ENCODE measurements at regions not wholly inside any gene's neighbourhood (a gene's known extent, or its start where the extent isn't known, plus 50 kb on each side); places are given as distances from the start of the nearest gene placed in this dataset.

GRCh38 chr10:120262857-120263547, 194.0 kb upstream of the PLPP4 start:
- ChIA-PET POLR2A (no interaction called here), CTCF (no interaction called here)
- no peak overlapping the region for H3K4me3 ChIP-seq (ENCODE audit: low read depth, low read length)
- TF ChIP-seq CTCF (IDR thresholded peaks at IDR 0.05; ENCODE audit: insufficient read depth, low read length, missing control alignments) = no peak
- no peak for DNase-seq (ENCODE audit: low read depth, low spot score)

GRCh38 chr10:120266022-120266421, 191.0 kb upstream of the PLPP4 start:
- ChIA-PET CTCF (no interaction called here), POLR2A (no interaction called here)

GRCh38 chr10:120270906-120271305, 186.1 kb upstream of the PLPP4 start:
- H3K4me3 ChIP-seq (ENCODE audit: low read depth, low read length) = no peak overlapping the region
- POLR2A ChIA-PET = no interaction called here
- no peak for DNase-seq (ENCODE audit: low read depth, low spot score)
- CTCF ChIA-PET = no interaction called here
- TF ChIP-seq CTCF (IDR thresholded peaks at IDR 0.05; ENCODE audit: insufficient read depth, low read length, missing control alignments) = no peak

More at GRCh38 chr10:120266022-120266421, 191.0 kb upstream of the PLPP4 start:
- no peak for DNase-seq (ENCODE audit: low read depth, low spot score)
- H3K4me3 ChIP-seq (ENCODE audit: low read depth, low read length) = no peak overlapping the region
- no peak for TF ChIP-seq CTCF (IDR thresholded peaks at IDR 0.05; ENCODE audit: insufficient read depth, low read length, missing control alignments)

- no peak overlapping the region for H3K4me3 ChIP-seq (ENCODE audit: low read depth, low read length)
- TF ChIP-seq CTCF (IDR thresholded peaks at IDR 0.05; ENCODE audit: insufficient read depth, low read length, missing control alignments) = no peak
- CTCF ChIA-PET = interaction anchor here (1.4 kb wide), 1 partner anchor 22 kb away, joined by 3 read pairs; no protein-coding TSS in a partner anchor
- POLR2A ChIA-PET = no interaction called here
- DNase-seq (ENCODE audit: low read depth, low spot score) = no peak
Measured at GRCh38 chr10:120271696-120272095, 185.3 kb upstream of the PLPP4 start.

GRCh38 chr10:120272350-120272749, 184.7 kb upstream of the PLPP4 start:
- ChIA-PET CTCF (interaction anchor here (1.4 kb wide), 1 partner anchor 21 kb away, joined by 3 read pairs; no protein-coding TSS in a partner anchor), POLR2A (no interaction called here)
- no peak overlapping the region for H3K4me3 ChIP-seq (ENCODE audit: low read depth, low read length)
- DNase-seq (ENCODE audit: low read depth, low spot score) = no peak
- TF ChIP-seq CTCF (IDR thresholded peaks at IDR 0.05; ENCODE audit: insufficient read depth, low read length, missing control alignments) = no peak

- no peak overlapping the region for H3K4me3 ChIP-seq (ENCODE audit: low read depth, low read length)
- no peak for DNase-seq (ENCODE audit: low read depth, low spot score)
- no peak for TF ChIP-seq CTCF (IDR thresholded peaks at IDR 0.05; ENCODE audit: insufficient read depth, low read length, missing control alignments)
- ChIA-PET CTCF (no interaction called here), POLR2A (no interaction called here)
Measured at GRCh38 chr10:120278069-120278468, 179.0 kb upstream of the PLPP4 start.
